HCT116 (cell line): ENCODE measurements at regions not wholly inside any gene's neighbourhood (a gene's known extent, or its start where the extent isn't known, plus 50 kb on each side); places are given as distances from the start of the nearest gene placed in this dataset.

Experiments used
- ATAC-seq: fragments of 200-7000 bp; cut with Tn5 transposase; 2 replicates; pipeline ENCODE4 v1.9.1; 2020; ENCODE audit warnings: mild to moderate bottlenecking, moderate library complexity
- BruUV-seq: library from RNA; stranded (reverse); fragments of 400-500 nt; replicated peaks from 2 replicates; lab custom pipeline; 2021; lab: Mats Ljungman, UMichigan
- CTCF ChIA-PET: fragments of 300-600 bp; sonication (Branson Sonifier 250); formaldehyde crosslinking; loops from one replicate; lab custom pipeline; 2021; ENCODE audit warnings: antibody characterized with exemption; lab: Charles Lee
- POLR2A ChIA-PET: fragments of 300-600, 350-600 bp; sonication (Branson Sonifier 250); formaldehyde crosslinking; loops from one replicate; lab custom pipeline; 2021; ENCODE audit warnings: antibody characterized with exemption; lab: Charles Lee
- RAD21 ChIA-PET, 2 experiments: fragments of 300-600 bp; sonication (Branson Sonifier 250); formaldehyde crosslinking; loops; one replicate each; lab custom pipeline; 2023; ENCODE audit warnings: low total read pairs in 2 of 2; ENCODE audit not compliant: uncharacterized antibody in 2 of 2, unreplicated experiment in 2 of 2, low non-redundant PET in 1 of 2; lab: Charles Lee
- DNase-seq: peaks from one replicate; pipeline ENCODE4 v3.0.0-alpha.2; 2010; ENCODE audit warnings: low read depth, low spot score
- H2AFZ ChIP-seq: fragments of 200-600 bp; shearing (Covaris generic), sonication (generic); 2 replicates; pipeline ENCODE4 v1.6.1; 2017; ENCODE audit warnings: low read depth, mixed run types, mixed read lengths, antibody characterized with exemption, low read length; ENCODE audit not compliant: poor library complexity, severe bottlenecking
- H3K27ac ChIP-seq: 2 replicates; pipeline ENCODE4 v1.5.1; 2012; ENCODE audit warnings: low read depth, low read length
- H3K27me3 ChIP-seq: fragments of 200-600 bp; sonication (generic); 2 replicates; pipeline ENCODE4 v1.6.1; 2016; ENCODE audit warnings: mixed run types, low read length, mixed read lengths; ENCODE audit not compliant: insufficient read depth
- H3K36me3 ChIP-seq, 2 experiments: fragments of 200-500 bp in 1 of 2; fragments of 200-600 bp in 1 of 2; sonication (Bioruptor generic) in 1 of 2; sonication (generic) in 1 of 2; 2 replicates each; pipeline versions ENCODE4 v1.5.1 to v1.6.1; 2014 to 2016; ENCODE audit warnings: low read length in 2 of 2, inconsistent platforms in 1 of 2, mixed read lengths in 1 of 2, mixed run types in 1 of 2; ENCODE audit not compliant: insufficient read depth in 2 of 2, control insufficient read depth in 1 of 2
- H3K4me1 ChIP-seq, 2 experiments: fragments of 200-600 bp in 1 of 2; sonication (generic) in 1 of 2; 2 replicates each; pipeline versions ENCODE4 v1.5.1 to v1.6.1; 2012 to 2017; ENCODE audit warnings: low read length in 2 of 2, inconsistent platforms in 1 of 2, mild to moderate bottlenecking in 1 of 2, mixed read lengths in 1 of 2, mixed run types in 1 of 2, moderate library complexity in 1 of 2; ENCODE audit not compliant: insufficient read depth in 2 of 2, control insufficient read depth in 1 of 2
- H3K4me2 ChIP-seq: fragments of 200-600 bp; sonication (generic); 2 replicates; pipeline ENCODE4 v1.6.1; 2017; ENCODE audit warnings: mixed run types, low read length, mixed read lengths
- H3K4me3 ChIP-seq, 2 experiments: fragments of 200-600 bp in 1 of 2; sonication (generic) in 1 of 2; replicated peaks in 1 of 2; 2 replicates each; pipeline ENCODE4 v1.5.1; 2011 to 2016; ENCODE audit warnings: low read length in 2 of 2, control low read depth in 1 of 2, low read depth in 1 of 2, mild to moderate bottlenecking in 1 of 2, mixed read lengths in 1 of 2, mixed run types in 1 of 2
- H3K79me2 ChIP-seq: fragments of 200-600 bp; sonication (generic); 2 replicates; pipeline ENCODE4 v1.6.1; 2017; ENCODE audit warnings: mild to moderate bottlenecking, mixed run types, low read length, moderate library complexity, mixed read lengths; ENCODE audit not compliant: insufficient read depth
- H3K9ac ChIP-seq: fragments of 200-600 bp; sonication (generic); 2 replicates; pipeline ENCODE4 v1.6.1; 2016; ENCODE audit warnings: low read length, mixed read lengths
- H3K9me2 ChIP-seq: fragments of 200-600 bp; sonication (generic), shearing (Covaris generic); 2 replicates; pipeline ENCODE4 v1.6.1; 2017; ENCODE audit warnings: mixed run types, mild to moderate bottlenecking, moderate library complexity; ENCODE audit not compliant: insufficient read depth
- H3K9me3 ChIP-seq, 2 experiments: fragments of 200-500 bp in 1 of 2; fragments of 200-600 bp in 1 of 2; sonication (Bioruptor generic) in 1 of 2; sonication (generic) in 1 of 2; 2 replicates each; pipeline ENCODE4 v1.6.1; 2014 to 2017; ENCODE audit warnings: low read length in 2 of 2, mixed read lengths in 2 of 2, inconsistent platforms in 1 of 2, low read depth in 1 of 2, mild to moderate bottlenecking in 1 of 2, mixed run types in 1 of 2, moderate library complexity in 1 of 2; ENCODE audit not compliant: control insufficient read depth in 1 of 2, insufficient read depth in 1 of 2
- H4K20me1 ChIP-seq: fragments of 200-600 bp; sonication (generic), shearing (Covaris generic); 2 replicates; pipeline ENCODE4 v1.6.1; 2017; ENCODE audit warnings: mixed run types, mild to moderate bottlenecking, moderate library complexity; ENCODE audit not compliant: insufficient read depth
- ATF3 ChIP-seq: IDR thresholded peaks from 2 replicates; pipeline ENCODE4 v1.6.1; 2012
- CBX3 ChIP-seq: IDR thresholded peaks from 2 replicates; pipeline ENCODE4 v1.6.1; 2012; ENCODE audit warnings: low read depth
- CEBPB ChIP-seq: IDR thresholded peaks from 2 replicates; pipeline ENCODE4 v1.6.1; 2012; ENCODE audit warnings: low read depth
- CTCF ChIP-seq, 3 experiments: fragments of 200-600 bp in 1 of 3; sonication (generic) in 1 of 3; IDR thresholded peaks in 2 of 3; conservative IDR thresholded peaks in 1 of 3; 2 replicates each; pipeline ENCODE4 v1.5.1; 2012 to 2017; ENCODE audit warnings: low read depth in 2 of 3, low read length in 2 of 3, antibody characterized with exemption in 1 of 3, borderline replicate concordance in 1 of 3, control low read depth in 1 of 3, mild to moderate bottlenecking in 1 of 3, mixed read lengths in 1 of 3, mixed run types in 1 of 3, moderate library complexity in 1 of 3; ENCODE audit not compliant: insufficient read depth in 1 of 3
- EGR1 ChIP-seq: IDR thresholded peaks from 2 replicates; pipeline ENCODE4 v1.6.1; 2012; ENCODE audit warnings: low read depth
- EZH2phosphoT487 ChIP-seq: fragments of 200-600 bp; IDR thresholded peaks from 2 replicates; pipeline ENCODE4 v1.6.1; 2018; ENCODE audit warnings: antibody characterized with exemption, borderline replicate concordance
- FOSL1 ChIP-seq: IDR thresholded peaks from 2 replicates; pipeline ENCODE4 v1.6.1; 2012; ENCODE audit warnings: low read depth
- JUND ChIP-seq: IDR thresholded peaks from 2 replicates; pipeline ENCODE4 v1.6.1; 2012
- MAX ChIP-seq: IDR thresholded peaks from 2 replicates; pipeline ENCODE4 v1.6.1; 2012
- POLR2A ChIP-seq: IDR thresholded peaks from 2 replicates; pipeline ENCODE4 v1.7.0; 2011; ENCODE audit warnings: borderline replicate concordance; ENCODE audit not compliant: insufficient read depth, insufficient read length; ENCODE audit errors: extremely low read depth
- POLR2AphosphoS5 ChIP-seq: IDR thresholded peaks from 2 replicates; pipeline ENCODE4 v1.6.1; 2011; ENCODE audit warnings: mild to moderate bottlenecking, low read depth, low read length, moderate library complexity
- SIN3A ChIP-seq: IDR thresholded peaks from 2 replicates; pipeline ENCODE4 v1.6.1; 2012; ENCODE audit warnings: low read depth
- SP1 ChIP-seq: IDR thresholded peaks from 2 replicates; pipeline ENCODE4 v1.6.1; 2012; ENCODE audit warnings: low read depth
- SRF ChIP-seq: IDR thresholded peaks from 2 replicates; pipeline ENCODE4 v1.6.1; 2012; ENCODE audit warnings: low read depth
- TCF7L2 ChIP-seq: IDR thresholded peaks from 2 replicates; pipeline ENCODE4 v1.7.0; 2011; ENCODE audit warnings: borderline replicate concordance, inconsistent platforms; ENCODE audit not compliant: insufficient read depth, insufficient read length; ENCODE audit errors: extremely low read depth
- YY1 ChIP-seq: IDR thresholded peaks from 2 replicates; pipeline ENCODE4 v1.6.1; 2011; ENCODE audit warnings: low read length, low read depth, moderate library complexity, mild to moderate bottlenecking; ENCODE audit not compliant: insufficient replicate concordance; ENCODE audit errors: extremely low read depth
- ZFX ChIP-seq: fragments of 450-650 bp; IDR thresholded peaks from 2 replicates; pipeline ENCODE4 v1.6.1; 2017
- ZNF274 ChIP-seq: fragments of 200-500 bp; sonication (Bioruptor generic); IDR thresholded peaks from 2 replicates; pipeline ENCODE4 v1.6.1; 2014; ENCODE audit warnings: mild to moderate bottlenecking, low read depth, low read length, inconsistent platforms
- intact Hi-C: fragments of 100-400 bp; cut with micrococcal nuclease; formaldehyde crosslinking; loops from 2 replicates; pipeline ENCODE4 v1.10.0; 2022

GRCh38 chr11:115693002-115693401 lies 188.8 kb upstream of the CADM1 start:
- no peak overlapping the region for H3K4me2 ChIP-seq
- no peaks in the 10 kb centered on the region for H3K27me3 ChIP-seq
- H3K9me2 ChIP-seq = no peaks in the 10 kb centered on the region
- H3K9ac ChIP-seq = no peak overlapping the region
- ATAC-seq (no peak), DNase-seq (no peak)
- ChIA-PET CTCF (no interaction called here), RAD21 (no interaction called here), POLR2A (no interaction called here)
- BruUV-seq = no TSS peak
- H3K27ac ChIP-seq = no peak overlapping the region
- no peak overlapping the region for H2AFZ ChIP-seq
- TF ChIP-seq SP1 (no peak), CTCF (IDR thresholded peaks at IDR 0.05 in 2 of 3, conservative IDR thresholded peaks at IDR 0.05 in 1 of 3; ENCODE audit: borderline replicate concordance in 1 of 3, insufficient read depth in 1 of 3, low read depth in 2 of 3, low read length in 2 of 3) (no peak), MAX (no peak)
- H3K79me2 ChIP-seq = no peaks in the 10 kb centered on the region
- no peaks in the 10 kb centered on the region for H4K20me1 ChIP-seq
- H3K4me3 ChIP-seq = no peak overlapping the region
- intact Hi-C loops = no loop called here
- peaks cover 0 to 3% of the 10 kb centered on the region in 2 experiments; a peak in 2 of 4 replicates for H3K9me3 ChIP-seq
- H3K36me3 ChIP-seq = no peaks in the 10 kb centered on the region
- H3K4me1 ChIP-seq = no peaks in the 10 kb centered on the region

GRCh38 chr11:115691030-115691429 lies 186.8 kb upstream of the CADM1 start:
- Histone ChIP-seq H2AFZ (no peak overlapping the region), H3K4me3 (no peak overlapping the region), H3K9ac (no peak overlapping the region), H3K36me3 (no peaks in the 10 kb centered on the region), H4K20me1 (no peaks in the 10 kb centered on the region), H3K4me1 (no peaks in the 10 kb centered on the region), H3K27ac (no peak overlapping the region), H3K9me2 (no peaks in the 10 kb centered on the region), H3K4me2 (no peak overlapping the region), H3K9me3 (peaks cover 0 to 3% of the 10 kb centered on the region in 2 experiments; a peak in 2 of 4 replicates), H3K27me3 (no peaks in the 10 kb centered on the region), H3K79me2 (no peaks in the 10 kb centered on the region)
- no TSS peak for BruUV-seq
- DNase-seq (no peak), ATAC-seq (no peak)
- intact Hi-C loops = no loop called here
- ChIA-PET RAD21 (no interaction called here), POLR2A (no interaction called here), CTCF (no interaction called here)
- no peak for TF ChIP-seq CBX3
- no peak for TF ChIP-seq POLR2A
- TF ChIP-seq TCF7L2 = no peak
- no peak for TF ChIP-seq EZH2phosphoT487
- TF ChIP-seq ZFX = no peak
- no peak for TF ChIP-seq POLR2AphosphoS5
- no peak for TF ChIP-seq SIN3A
- no peak for TF ChIP-seq SP1
- no peak for TF ChIP-seq ATF3
- no peak for TF ChIP-seq SRF
- no peak for TF ChIP-seq JUND
- TF ChIP-seq MAX = no peak
- no peak for TF ChIP-seq ZNF274
- no peak for TF ChIP-seq CEBPB
- TF ChIP-seq YY1 = no peak
- TF ChIP-seq FOSL1 = no peak
- no peak for TF ChIP-seq EGR1
